ENCODE measurements at regions not wholly inside any gene's neighbourhood (a gene's known extent, or its start where the extent isn't known, plus 50 kb on each side); places are given as distances from the start of the nearest gene placed in this dataset.
A peak's percentile ranks its signal among the peaks of the same experiment; 100 is the strongest.
"Not testable (repeated sequence)": the region's sequence is repeated elsewhere in the genome, so short reads cannot be mapped to it uniquely, and the experiment has no call there.

DNA sequence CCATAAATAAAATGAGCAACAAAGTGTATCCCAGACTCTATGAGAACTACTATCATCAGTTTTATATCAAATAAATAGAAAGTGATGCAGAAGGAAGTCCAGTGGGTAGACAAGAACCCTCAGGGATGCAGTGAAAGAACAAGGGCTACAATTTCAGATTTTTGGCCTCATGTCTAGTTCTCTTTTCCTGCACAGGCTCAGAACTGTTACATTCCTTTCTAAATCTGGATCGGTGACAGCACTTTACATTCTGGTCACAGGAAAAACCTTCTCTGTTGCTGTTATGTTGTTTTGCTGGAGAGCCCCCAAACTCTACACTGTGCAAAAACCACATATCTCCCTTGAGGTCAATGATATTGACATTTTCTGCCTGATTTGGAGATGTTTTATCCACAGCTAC is 108.8 kb upstream of the ANO5 start:
- no peak for DNase-seq (ENCODE audit: extremely low read depth in 1 of 11, low read depth in 9 of 11, low spot score in 4 of 11)

DNA sequence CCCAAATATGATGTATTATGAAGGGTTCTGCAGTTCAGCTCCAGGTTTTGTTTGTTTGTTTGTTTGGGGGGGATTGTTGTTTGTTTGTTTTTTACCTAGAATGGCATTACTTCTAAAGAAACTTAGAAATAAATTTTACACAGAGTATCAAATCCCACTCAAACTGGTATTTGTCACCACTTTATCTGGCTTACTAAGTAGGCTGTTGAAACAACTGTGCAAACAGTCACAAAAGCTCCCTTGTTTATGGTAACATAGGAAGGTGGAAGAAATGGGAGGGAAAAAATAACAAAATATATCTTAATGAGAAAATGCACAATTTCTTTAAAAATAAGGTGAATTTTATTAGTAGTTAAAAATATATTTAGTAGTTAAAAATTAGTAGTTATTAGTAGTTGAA is 108.3 kb upstream of the ANO5 start:
- no peak for DNase-seq (ENCODE audit: extremely low read depth in 1 of 11, low read depth in 9 of 11, low spot score in 4 of 11)

DNA sequence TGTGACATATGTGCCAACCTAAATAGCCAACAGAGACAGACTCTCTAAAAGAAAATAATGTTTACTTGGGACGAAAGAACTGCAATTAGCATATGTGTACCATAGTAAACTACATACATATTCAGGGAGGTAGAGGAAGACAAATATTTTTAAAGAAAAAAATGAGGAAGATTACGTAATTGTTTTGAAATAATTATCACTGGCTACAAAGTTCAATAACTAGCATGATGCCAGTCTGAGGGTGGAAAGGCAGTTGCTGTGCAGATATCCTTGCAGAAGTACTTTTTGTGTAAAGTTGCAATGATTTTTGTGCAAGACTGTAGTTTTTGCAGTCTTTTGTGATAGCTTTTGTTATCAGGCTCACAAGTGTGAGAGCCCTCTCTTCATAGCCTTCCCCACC is 103.3 kb upstream of the ANO5 start:
- DNase-seq (ENCODE audit: extremely low read depth in 1 of 11, low read depth in 9 of 11, low spot score in 4 of 11), result no peak

DNA sequence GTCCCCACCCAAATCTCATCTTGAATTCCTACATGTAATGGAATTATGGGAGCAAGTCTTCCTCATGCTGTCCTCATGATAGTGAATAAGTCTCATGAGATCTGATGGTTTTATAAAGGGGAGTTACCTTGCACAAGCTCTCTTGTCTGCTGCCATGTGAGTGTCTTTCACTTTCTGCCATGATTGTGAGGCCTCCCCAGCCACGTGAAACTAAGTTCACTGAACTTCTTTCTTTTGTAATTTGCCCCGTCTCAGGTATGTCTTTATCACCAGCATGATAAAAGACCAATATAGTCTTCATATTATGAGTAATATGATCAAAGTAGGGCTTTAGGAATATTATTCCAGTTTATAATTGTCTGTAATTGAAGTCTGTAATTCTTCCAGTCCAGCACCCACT is 86.3 kb upstream of the ANO5 start:
- DNase-seq (ENCODE audit: extremely low read depth in 1 of 11, low read depth in 9 of 11, low spot score in 4 of 11), result no peak

DNA sequence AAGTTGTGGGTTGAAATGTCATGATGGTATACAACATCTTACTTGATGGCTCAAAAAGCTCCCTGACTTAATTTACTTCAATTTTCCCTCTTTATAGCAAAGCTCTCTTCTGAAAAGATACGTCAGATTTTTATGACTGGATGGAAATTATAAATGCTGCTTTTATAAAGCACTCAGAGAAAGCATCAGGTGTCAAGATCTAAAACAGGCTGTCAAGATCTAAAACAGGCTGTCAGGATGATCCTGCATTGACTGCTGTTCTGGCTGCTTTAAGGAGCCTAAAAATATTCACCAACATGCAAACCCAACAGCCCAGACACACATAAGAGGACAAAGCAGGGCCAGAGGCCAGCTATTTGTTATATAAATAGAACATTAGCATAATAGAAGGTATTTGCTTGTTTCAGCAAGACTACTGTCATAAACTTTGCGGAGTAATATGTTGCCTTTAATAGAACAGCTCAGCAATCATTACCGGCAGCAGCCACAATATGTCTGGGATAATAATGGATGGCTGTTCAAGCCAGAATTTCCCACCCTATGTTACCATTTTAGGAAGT is 77.3 kb upstream of the ANO5 start:
- DNase-seq (ENCODE audit: extremely low read depth in 1 of 11, low read depth in 9 of 11, low spot score in 4 of 11), result no peak

DNA sequence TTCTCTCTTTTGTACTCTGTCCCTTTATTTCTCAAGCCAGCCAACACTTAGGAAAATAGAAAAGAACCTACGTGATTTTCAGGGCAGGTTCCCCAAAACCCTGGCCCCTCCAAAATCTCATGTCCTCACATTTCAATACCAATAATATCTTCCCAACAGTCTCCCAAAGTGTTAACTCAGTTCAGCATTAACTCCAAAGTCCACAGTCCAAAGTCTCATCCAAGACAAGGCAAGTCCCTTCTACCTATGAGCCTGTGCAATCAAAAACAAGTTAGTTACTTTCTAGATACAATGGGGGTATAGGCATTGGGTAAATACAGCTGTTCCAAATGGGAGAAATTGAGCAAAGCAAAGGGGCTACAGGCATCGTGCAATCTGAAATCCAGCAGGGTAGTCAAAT is 64.9 kb upstream of the ANO5 start:
- DNase-seq (ENCODE audit: extremely low read depth in 1 of 11, low read depth in 9 of 11, low spot score in 4 of 11), result not testable (repeated sequence)

DNA sequence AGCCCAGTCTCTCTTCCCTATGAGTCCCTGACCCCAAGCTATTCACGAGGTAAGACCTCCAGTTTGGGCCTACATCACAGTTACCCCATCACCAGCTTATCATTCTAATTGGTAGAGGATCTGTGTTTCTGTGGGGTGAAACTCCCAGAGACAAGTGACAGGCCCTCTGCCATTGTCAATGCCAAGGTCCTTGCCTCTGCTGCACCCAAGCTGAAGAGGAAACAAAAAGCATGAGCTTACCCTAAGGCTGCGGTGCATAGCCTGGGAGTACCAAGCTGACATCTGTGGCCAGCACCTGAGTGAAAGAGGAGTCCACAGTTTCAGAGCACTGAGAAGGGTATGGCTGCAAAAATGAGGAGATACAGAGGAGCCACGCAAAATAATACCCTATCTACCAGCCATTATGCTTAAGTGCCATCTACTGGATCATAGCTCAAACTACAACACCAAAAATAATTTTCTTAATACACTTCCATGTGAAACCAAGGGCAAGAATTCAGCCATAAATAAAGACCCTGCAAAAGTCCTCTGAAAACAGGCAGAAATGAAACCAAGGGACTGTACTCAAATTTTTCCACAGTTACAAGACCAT is 62.3 kb upstream of the ANO5 start:
- peak in 1 of 11 donors; percentile 3 for DNase-seq (ENCODE audit: extremely low read depth in 1 of 11, low read depth in 9 of 11, low spot score in 4 of 11)

DNA sequence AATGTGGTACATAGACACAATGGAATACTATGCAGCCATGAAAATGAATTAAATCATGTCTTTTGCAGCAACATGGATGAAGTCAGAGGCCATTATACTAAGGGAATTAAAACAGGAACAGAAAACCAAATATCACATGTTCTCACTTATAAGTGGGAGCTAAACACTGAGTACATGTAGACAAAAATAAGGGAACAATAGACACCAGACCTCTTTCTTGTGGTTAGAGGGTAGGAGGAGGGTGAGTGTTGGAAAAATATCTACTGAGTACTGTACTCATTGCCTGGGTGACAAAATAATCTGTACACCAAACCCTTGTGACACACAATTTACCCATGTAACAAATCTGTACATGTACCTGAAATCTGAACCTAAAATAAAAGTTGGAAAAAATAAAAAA is 59.1 kb upstream of the ANO5 start:
- DNase-seq (ENCODE audit: extremely low read depth in 1 of 11, low read depth in 9 of 11, low spot score in 4 of 11), result no peak

DNA sequence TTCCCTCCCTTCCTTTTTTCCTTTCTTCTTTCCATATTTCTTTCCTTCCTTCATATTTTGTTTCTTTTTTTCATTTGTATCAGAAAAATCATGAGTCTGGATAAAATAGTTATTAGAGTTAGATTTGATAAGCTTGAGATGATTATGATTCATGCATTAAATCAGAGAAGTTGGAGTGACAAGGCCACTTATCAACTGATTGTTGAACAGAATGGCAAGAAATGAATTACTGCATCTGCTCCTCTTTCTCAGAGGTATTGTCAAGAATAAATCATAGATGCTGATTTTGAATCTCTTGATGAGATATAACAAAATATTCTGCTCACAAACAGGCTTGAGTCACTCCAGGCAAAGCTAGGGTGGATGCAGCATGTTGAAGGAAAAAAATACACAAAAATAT is 54.6 kb upstream of the ANO5 start:
- no peak for DNase-seq (ENCODE audit: extremely low read depth in 1 of 11, low read depth in 9 of 11, low spot score in 4 of 11)
